ENCODE measurements at regions not wholly inside any gene's neighbourhood (a gene's known extent, or its start where the extent isn't known, plus 50 kb on each side); places are given as distances from the start of the nearest gene placed in this dataset.
"Not testable (repeated sequence)": the region's sequence is repeated elsewhere in the genome, so short reads cannot be mapped to it uniquely, and the experiment has no call there.

GRCh38 chr4:49234382-49234781 lies 248.3 kb downstream of the CWH43 start:
- not testable (repeated sequence) for TF ChIP-seq CTCF, POLR2A (IDR thresholded peaks at IDR 0.05)

All from lower leg skin (tissue), 3 donors.